ENCODE measurements at regions not wholly inside any gene's neighbourhood (a gene's known extent, or its start where the extent isn't known, plus 50 kb on each side); places are given as distances from the start of the nearest gene placed in this dataset.

- Mint-ChIP-seq H3K27ac (no peak overlapping the region), H3K27me3 (peaks cover 8% of the 10 kb centered on the region), H3K36me3 (peaks cover 3% of the 10 kb centered on the region), H3K9me3 (peaks cover 3 to 14% (median 7%) of the 10 kb centered on the region in 3 donors), H3K4me1 (no peaks in the 10 kb centered on the region), H3K4me3 (no peak overlapping the region)
Measured at GRCh38 chr4:53830511-53830910, 233.9 kb downstream of the CHIC2 start.

- H3K36me3 Mint-ChIP-seq = peaks cover 1% of the 10 kb centered on the region
- no peak overlapping the region for H3K27ac Mint-ChIP-seq
- H3K4me1 Mint-ChIP-seq = no peaks in the 10 kb centered on the region
- no peak overlapping the region for H3K4me3 Mint-ChIP-seq
- H3K9me3 Mint-ChIP-seq = peaks cover 0 to 2% (median 0%) of the 10 kb centered on the region in 3 donors
- peaks cover 2% of the 10 kb centered on the region for H3K27me3 Mint-ChIP-seq
Measured at GRCh38 chr4:53821179-53821851, 230.0 kb upstream of the LNX1 start.

GRCh38 chr4:53818104-53818503, 226.8 kb upstream of the LNX1 start:
- H3K4me1 Mint-ChIP-seq = no peaks in the 10 kb centered on the region
- H3K36me3 Mint-ChIP-seq = peaks cover 3% of the 10 kb centered on the region
- no peak overlapping the region for H3K4me3 Mint-ChIP-seq
- peaks cover 0 to 2% (median 0%) of the 10 kb centered on the region in 3 donors for H3K9me3 Mint-ChIP-seq
- H3K27ac Mint-ChIP-seq = no peak overlapping the region
- H3K27me3 Mint-ChIP-seq = peaks cover 2% of the 10 kb centered on the region

- Mint-ChIP-seq H3K4me3 (no peak overlapping the region), H3K9me3 (no peaks in the 10 kb centered on the region), H3K27ac (no peak overlapping the region), H3K36me3 (peaks cover 3% of the 10 kb centered on the region), H3K4me1 (no peaks in the 10 kb centered on the region), H3K27me3 (peaks cover 2% of the 10 kb centered on the region)
Measured at GRCh38 chr4:53816561-53816960, 225.3 kb upstream of the LNX1 start.

- Mint-ChIP-seq H3K4me1 (no peaks in the 10 kb centered on the region), H3K27ac (no peak overlapping the region), H3K4me3 (no peak overlapping the region)
Measured at GRCh38 chr4:53815281-53815680, 224.0 kb upstream of the LNX1 start.

GRCh38 chr4:53813998-53814397, 222.7 kb upstream of the LNX1 start:
- Mint-ChIP-seq H3K4me3 (no peak overlapping the region), H3K36me3 (peaks cover 4% of the 10 kb centered on the region), H3K27ac (no peak overlapping the region), H3K4me1 (no peaks in the 10 kb centered on the region), H3K9me3 (no peaks in the 10 kb centered on the region), H3K27me3 (peaks cover 2% of the 10 kb centered on the region)

More at GRCh38 chr4:53815281-53815680, 224.0 kb upstream of the LNX1 start:
- Mint-ChIP-seq H3K27me3 (peaks cover 2% of the 10 kb centered on the region), H3K36me3 (peaks cover 3% of the 10 kb centered on the region), H3K9me3 (no peaks in the 10 kb centered on the region)

GRCh38 chr4:53810643-53811042, 219.4 kb upstream of the LNX1 start:
- H3K4me3 Mint-ChIP-seq = no peak overlapping the region
- H3K36me3 Mint-ChIP-seq = peaks cover 4% of the 10 kb centered on the region
- H3K27ac Mint-ChIP-seq = no peak overlapping the region
- no peaks in the 10 kb centered on the region for H3K27me3 Mint-ChIP-seq
- H3K9me3 Mint-ChIP-seq = no peaks in the 10 kb centered on the region
- H3K4me1 Mint-ChIP-seq = no peaks in the 10 kb centered on the region

- no peak overlapping the region for H3K4me3 Mint-ChIP-seq
- H3K4me1 Mint-ChIP-seq = no peaks in the 10 kb centered on the region
- no peaks in the 10 kb centered on the region for H3K9me3 Mint-ChIP-seq
- peaks cover 4% of the 10 kb centered on the region for H3K36me3 Mint-ChIP-seq
- no peak overlapping the region for H3K27ac Mint-ChIP-seq
- no peaks in the 10 kb centered on the region for H3K27me3 Mint-ChIP-seq
Measured at GRCh38 chr4:53809816-53810215, 218.5 kb upstream of the LNX1 start.

GRCh38 chr4:53805291-53805690, 214.0 kb upstream of the LNX1 start:
- H3K9me3 Mint-ChIP-seq = no peaks in the 10 kb centered on the region
- no peak overlapping the region for H3K27ac Mint-ChIP-seq
- no peaks in the 10 kb centered on the region for H3K27me3 Mint-ChIP-seq
- peaks cover 0 to 2% (median 0%) of the 10 kb centered on the region in 3 donors for H3K4me1 Mint-ChIP-seq
- peaks cover 1% of the 10 kb centered on the region for H3K36me3 Mint-ChIP-seq
- no peak overlapping the region for H3K4me3 Mint-ChIP-seq

GRCh38 chr4:53804719-53805118, 213.4 kb upstream of the LNX1 start:
- no peak overlapping the region for H3K4me3 Mint-ChIP-seq
- H3K27ac Mint-ChIP-seq = no peak overlapping the region
- H3K4me1 Mint-ChIP-seq = peaks cover 0 to 2% (median 0%) of the 10 kb centered on the region in 3 donors
- no peaks in the 10 kb centered on the region for H3K36me3 Mint-ChIP-seq
- no peaks in the 10 kb centered on the region for H3K9me3 Mint-ChIP-seq
- H3K27me3 Mint-ChIP-seq = no peaks in the 10 kb centered on the region

- no peaks in the 10 kb centered on the region for H3K36me3 Mint-ChIP-seq
- H3K4me1 Mint-ChIP-seq = peaks cover 0 to 2% (median 0%) of the 10 kb centered on the region in 3 donors
- no peaks in the 10 kb centered on the region for H3K27me3 Mint-ChIP-seq
- no peaks in the 10 kb centered on the region for H3K9me3 Mint-ChIP-seq
- no peak overlapping the region for H3K27ac Mint-ChIP-seq
- no peak overlapping the region for H3K4me3 Mint-ChIP-seq
Measured at GRCh38 chr4:53802500-53802899, 211.2 kb upstream of the LNX1 start.

GRCh38 chr4:53801373-53801772, 210.1 kb upstream of the LNX1 start:
- peaks cover 0 to 2% (median 0%) of the 10 kb centered on the region in 3 donors for H3K4me1 Mint-ChIP-seq
- no peaks in the 10 kb centered on the region for H3K36me3 Mint-ChIP-seq
- no peaks in the 10 kb centered on the region for H3K27me3 Mint-ChIP-seq
- H3K27ac Mint-ChIP-seq = no peak overlapping the region
- H3K4me3 Mint-ChIP-seq = no peak overlapping the region
- no peaks in the 10 kb centered on the region for H3K9me3 Mint-ChIP-seq

- Mint-ChIP-seq H3K36me3 (no peaks in the 10 kb centered on the region), H3K27ac (no peak overlapping the region), H3K27me3 (no peaks in the 10 kb centered on the region), H3K4me1 (peaks cover 0 to 2% (median 0%) of the 10 kb centered on the region in 3 donors), H3K4me3 (no peak overlapping the region), H3K9me3 (no peaks in the 10 kb centered on the region)
Measured at GRCh38 chr4:53800741-53801140, 209.5 kb upstream of the LNX1 start.

GRCh38 chr4:53793096-53793495, 201.8 kb upstream of the LNX1 start:
- Mint-ChIP-seq H3K36me3 (peaks cover 3% of the 10 kb centered on the region), H3K27me3 (peaks cover 10% of the 10 kb centered on the region), H3K27ac (no peak overlapping the region)

GRCh38 chr4:53790286-53790685, 199.0 kb upstream of the LNX1 start:
- peaks cover 11% of the 10 kb centered on the region for H3K27me3 Mint-ChIP-seq
- H3K4me3 Mint-ChIP-seq = no peak overlapping the region
- no peaks in the 10 kb centered on the region for H3K4me1 Mint-ChIP-seq
- no peak overlapping the region for H3K27ac Mint-ChIP-seq
- H3K36me3 Mint-ChIP-seq = peaks cover 3% of the 10 kb centered on the region
- H3K9me3 Mint-ChIP-seq = peaks cover 0 to 5% (median 0%) of the 10 kb centered on the region in 3 donors

More at GRCh38 chr4:53793096-53793495, 201.8 kb upstream of the LNX1 start:
- no peaks in the 10 kb centered on the region for H3K4me1 Mint-ChIP-seq
- peaks cover 0 to 5% (median 0%) of the 10 kb centered on the region in 3 donors for H3K9me3 Mint-ChIP-seq
- no peak overlapping the region for H3K4me3 Mint-ChIP-seq

GRCh38 chr4:53788621-53789020, 197.3 kb upstream of the LNX1 start:
- Mint-ChIP-seq H3K27ac (peak overlapping the region in 1 of 3 donors; percentile 25), H3K9me3 (peaks cover 0 to 3% (median 0%) of the 10 kb centered on the region in 3 donors), H3K4me1 (no peaks in the 10 kb centered on the region), H3K27me3 (peaks cover 11% of the 10 kb centered on the region), H3K4me3 (no peak overlapping the region), H3K36me3 (peaks cover 3% of the 10 kb centered on the region)
